MCF 10A (cell line): ENCODE measurements at regions not wholly inside any gene's neighbourhood (a gene's known extent, or its start where the extent isn't known, plus 50 kb on each side); places are given as distances from the start of the nearest gene placed in this dataset.

Experiments used
- BruUV-seq: library from RNA; stranded (reverse); fragments of 400-500 nt; replicated peaks from 2 replicates; lab custom pipeline; 2021; lab: Mats Ljungman, UMichigan
- CTCF ChIA-PET: fragments of 300-600 bp; sonication (Branson Sonifier 250); formaldehyde crosslinking; extraction: SDS; loops from one replicate; lab custom pipeline; 2021; ENCODE audit warnings: antibody characterized with exemption, inconsistent platforms; lab: Yijun Ruan, JAX
- POLR2A ChIA-PET: fragments of 300-600, 350-650 bp; sonication (Branson Sonifier 250); formaldehyde crosslinking; extraction: SDS; loops from one replicate; lab custom pipeline; 2020; ENCODE audit warnings: antibody characterized with exemption, inconsistent platforms; lab: Yijun Ruan, JAX
- DNase-seq: peaks from one replicate; pipeline ENCODE4 v3.0.0-alpha.2; 2018; ENCODE audit not compliant: unreplicated experiment
- H3K27ac Mint-ChIP-seq: one replicate; pipeline ENCODE4 v1.8.0; 2022; ENCODE audit warnings: mild to moderate bottlenecking, low read depth, mixed read lengths; ENCODE audit not compliant: unreplicated experiment
- H3K27me3 Mint-ChIP-seq: one replicate; pipeline ENCODE4 v1.8.0; 2022; ENCODE audit warnings: mixed read lengths; ENCODE audit not compliant: insufficient read depth, unreplicated experiment
- H3K36me3 Mint-ChIP-seq: one replicate; pipeline ENCODE4 v1.8.0; 2022; ENCODE audit warnings: mild to moderate bottlenecking, moderate library complexity, mixed read lengths; ENCODE audit not compliant: insufficient read depth, unreplicated experiment
- H3K4me1 Mint-ChIP-seq: one replicate; pipeline ENCODE4 v1.8.0; 2022; ENCODE audit warnings: mixed read lengths; ENCODE audit not compliant: insufficient read depth, unreplicated experiment
- H3K4me3 Mint-ChIP-seq: one replicate; pipeline ENCODE4 v1.8.0; 2022; ENCODE audit warnings: mild to moderate bottlenecking, moderate library complexity, mixed read lengths; ENCODE audit not compliant: unreplicated experiment
- H3K9me3 Mint-ChIP-seq: one replicate; pipeline ENCODE4 v1.8.0; 2022; ENCODE audit warnings: mixed read lengths; ENCODE audit not compliant: unreplicated experiment
- intact Hi-C: fragments of 100-400 bp; cut with micrococcal nuclease; formaldehyde crosslinking; loops from 2 replicates; pipeline ENCODE4 v1.14.1; 2022
- TF ChIP-seq, protein P1 (sequence below): fragments of 200-600 bp; IDR thresholded peaks from one replicate; pipeline ENCODE4 v1.8.0; 2022; ENCODE audit warnings: antibody characterized with exemption, mild to moderate bottlenecking; ENCODE audit not compliant: unreplicated experiment

- no TSS peak for BruUV-seq
- Mint-ChIP-seq H3K27me3 (no peaks in the 10 kb centered on the region), H3K4me1 (peaks cover 6% of the 10 kb centered on the region), H3K27ac (no peak overlapping the region), H3K9me3 (no peaks in the 10 kb centered on the region), H3K4me3 (no peak overlapping the region), H3K36me3 (no peaks in the 10 kb centered on the region)
- TF ChIP-seq, protein P1, sequence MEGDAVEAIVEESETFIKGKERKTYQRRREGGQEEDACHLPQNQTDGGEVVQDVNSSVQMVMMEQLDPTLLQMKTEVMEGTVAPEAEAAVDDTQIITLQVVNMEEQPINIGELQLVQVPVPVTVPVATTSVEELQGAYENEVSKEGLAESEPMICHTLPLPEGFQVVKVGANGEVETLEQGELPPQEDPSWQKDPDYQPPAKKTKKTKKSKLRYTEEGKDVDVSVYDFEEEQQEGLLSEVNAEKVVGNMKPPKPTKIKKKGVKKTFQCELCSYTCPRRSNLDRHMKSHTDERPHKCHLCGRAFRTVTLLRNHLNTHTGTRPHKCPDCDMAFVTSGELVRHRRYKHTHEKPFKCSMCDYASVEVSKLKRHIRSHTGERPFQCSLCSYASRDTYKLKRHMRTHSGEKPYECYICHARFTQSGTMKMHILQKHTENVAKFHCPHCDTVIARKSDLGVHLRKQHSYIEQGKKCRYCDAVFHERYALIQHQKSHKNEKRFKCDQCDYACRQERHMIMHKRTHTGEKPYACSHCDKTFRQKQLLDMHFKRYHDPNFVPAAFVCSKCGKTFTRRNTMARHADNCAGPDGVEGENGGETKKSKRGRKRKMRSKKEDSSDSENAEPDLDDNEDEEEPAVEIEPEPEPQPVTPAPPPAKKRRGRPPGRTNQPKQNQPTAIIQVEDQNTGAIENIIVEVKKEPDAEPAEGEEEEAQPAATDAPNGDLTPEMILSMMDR = no peak
- DNase-seq = no peak
- POLR2A ChIA-PET = no interaction called here
- CTCF ChIA-PET = no interaction called here
- intact Hi-C loops = no loop called here
Observed at GRCh38 chr17:15108992-15109391, 156.1 kb downstream of the PMP22 start.

DNA sequence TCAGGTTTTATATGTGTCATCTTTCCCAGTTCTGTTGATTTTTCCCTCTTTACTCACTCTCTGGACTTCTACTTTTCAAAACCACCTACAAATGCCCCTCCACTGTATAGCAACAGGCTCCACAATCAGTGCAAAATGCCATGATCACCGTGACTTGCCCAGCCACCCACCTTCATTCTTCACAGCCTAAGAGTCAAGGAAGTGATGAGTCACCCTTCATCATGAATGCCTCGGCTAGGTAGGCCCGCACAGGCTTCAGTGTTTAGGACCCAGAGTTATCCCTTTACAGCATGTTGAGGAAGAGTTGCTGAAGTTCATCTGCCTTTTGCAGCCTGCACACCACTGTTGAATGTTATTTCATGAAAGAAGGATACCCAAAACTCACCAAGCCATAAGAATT is 158.6 kb downstream of the PMP22 start:
- ChIA-PET POLR2A (no interaction called here), CTCF (no interaction called here)
- no peak overlapping the region for H3K27ac Mint-ChIP-seq

DNA sequence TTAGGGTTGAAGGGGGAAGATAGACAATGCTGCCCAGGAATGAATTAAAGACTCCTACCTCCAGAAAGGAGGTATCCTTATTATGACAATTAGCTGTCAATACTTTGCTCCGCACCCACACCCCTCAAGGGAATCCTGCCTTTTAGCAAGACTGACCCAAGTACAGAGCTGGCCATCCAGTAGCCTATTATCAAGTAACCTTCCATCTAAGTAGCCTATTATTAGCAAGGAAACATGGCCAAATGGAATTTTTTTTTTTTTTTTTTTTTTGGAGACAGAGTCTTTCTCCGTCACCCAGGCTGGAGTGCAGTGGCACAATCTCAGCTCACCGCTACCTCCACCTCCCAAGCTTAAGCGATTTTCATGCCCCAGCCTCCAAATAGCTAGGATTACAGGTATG is 161.3 kb downstream of the PMP22 start:
- DNase-seq = no peak
- no TSS peak for BruUV-seq
- H3K27me3 Mint-ChIP-seq = peaks cover 18% of the 10 kb centered on the region
- intact Hi-C loops = no loop called here
- ChIA-PET CTCF (interaction anchor here (0.8 kb wide), 1 partner anchor 12 kb away, joined by 3 read pairs; no protein-coding TSS in a partner anchor), POLR2A (no interaction called here)
- no peak overlapping the region for H3K4me3 Mint-ChIP-seq
- H3K27ac Mint-ChIP-seq = no peak overlapping the region
- TF ChIP-seq, protein P1 = no peak
- H3K4me1 Mint-ChIP-seq = peaks cover 6% of the 10 kb centered on the region
- no peaks in the 10 kb centered on the region for H3K9me3 Mint-ChIP-seq
- no peaks in the 10 kb centered on the region for H3K36me3 Mint-ChIP-seq

More for the DNA sequence above, 158.6 kb downstream of the PMP22 start:
- TF ChIP-seq, protein P1 = no peak
- no peak overlapping the region for H3K4me3 Mint-ChIP-seq
- intact Hi-C loops = no loop called here
- no peaks in the 10 kb centered on the region for H3K36me3 Mint-ChIP-seq
- no TSS peak for BruUV-seq
- H3K27me3 Mint-ChIP-seq = no peaks in the 10 kb centered on the region
- no peaks in the 10 kb centered on the region for H3K9me3 Mint-ChIP-seq
- H3K4me1 Mint-ChIP-seq = peaks cover 6% of the 10 kb centered on the region
- DNase-seq = peak; percentile 66

- no TSS peak for BruUV-seq
- no peak for DNase-seq
- Mint-ChIP-seq H3K4me3 (no peak overlapping the region), H3K27me3 (peaks cover 28% of the 10 kb centered on the region), H3K36me3 (no peaks in the 10 kb centered on the region), H3K27ac (no peak overlapping the region), H3K4me1 (no peaks in the 10 kb centered on the region), H3K9me3 (no peaks in the 10 kb centered on the region)
- intact Hi-C loops = no loop called here
- CTCF ChIA-PET = no interaction called here
- POLR2A ChIA-PET = no interaction called here
- TF ChIP-seq, protein P1 = no peak
Observed at GRCh38 chr17:15101175-15101574, 164.0 kb downstream of the PMP22 start.
